WERI-Rb-1 (cell line): ENCODE measurements at regions not wholly inside any gene's neighbourhood (a gene's known extent, or its start where the extent isn't known, plus 50 kb on each side); places are given as distances from the start of the nearest gene placed in this dataset.

Experiments
- DNase-seq: peaks from one replicate; pipeline ENCODE4 v3.0.0-alpha.2; 2020
- H3K27ac ChIP-seq: fragments of 250-450 bp; sonication (Bioruptor Pico); 2 replicates; pipeline ENCODE4 v1.5.1; 2020; ENCODE audit warnings: mild to moderate bottlenecking, moderate library complexity
- H3K27me3 ChIP-seq: fragments of 250-450 bp; sonication (Bioruptor Pico); 2 replicates; pipeline ENCODE4 v1.5.1; 2021; ENCODE audit warnings: mild to moderate bottlenecking, low read depth, moderate library complexity; ENCODE audit not compliant: insufficient read depth, severe bottlenecking
- H3K36me3 ChIP-seq: fragments of 250-450 bp; sonication (Bioruptor Pico); 2 replicates; pipeline ENCODE4 v1.5.1; 2020; ENCODE audit warnings: mild to moderate bottlenecking, moderate library complexity
- H3K4me3 ChIP-seq: 2 replicates; pipeline ENCODE4 v1.5.1; 2011; ENCODE audit warnings: low read depth, mild to moderate bottlenecking, control low read depth, low read length
- H3K9me3 ChIP-seq: fragments of 250-450 bp; sonication (Bioruptor Pico); 2 replicates; pipeline ENCODE4 v1.5.1; 2021; ENCODE audit warnings: mild to moderate bottlenecking, moderate library complexity; ENCODE audit not compliant: severe bottlenecking
- CTCF ChIP-seq: IDR thresholded peaks from 2 replicates; pipeline ENCODE4 v1.5.1; 2011; ENCODE audit warnings: low read depth, mild to moderate bottlenecking, control low read depth, inconsistent platforms, low read length

- no peaks in the 10 kb centered on the region for H3K27me3 ChIP-seq
- H3K36me3 ChIP-seq, result no peaks in the 10 kb centered on the region
- no peaks in the 10 kb centered on the region for H3K9me3 ChIP-seq
- no peak for DNase-seq
- TF ChIP-seq CTCF, result no peak
- H3K4me3 ChIP-seq, result no peak overlapping the region
- H3K27ac ChIP-seq, result no peak overlapping the region
These were observed 563.3 kb upstream of the GOLIM4 start for GRCh38 chr3:168659015-168659414.

GRCh38 chr3:168655611-168656010, 559.9 kb upstream of the GOLIM4 start:
- DNase-seq, result no peak
- TF ChIP-seq CTCF, result no peak

GRCh38 chr3:168654700-168655099, 559.0 kb upstream of the GOLIM4 start:
- no peaks in the 10 kb centered on the region for H3K36me3 ChIP-seq
- no peak for TF ChIP-seq CTCF
- no peak overlapping the region for H3K4me3 ChIP-seq
- no peaks in the 10 kb centered on the region for H3K9me3 ChIP-seq
- H3K27me3 ChIP-seq, result no peaks in the 10 kb centered on the region
- no peak for DNase-seq
- no peak overlapping the region for H3K27ac ChIP-seq

More at GRCh38 chr3:168655611-168656010, 559.9 kb upstream of the GOLIM4 start:
- H3K27ac ChIP-seq, result no peak overlapping the region
- no peaks in the 10 kb centered on the region for H3K27me3 ChIP-seq
- H3K9me3 ChIP-seq, result no peaks in the 10 kb centered on the region
- no peaks in the 10 kb centered on the region for H3K36me3 ChIP-seq
- H3K4me3 ChIP-seq, result no peak overlapping the region

- TF ChIP-seq CTCF, result no peak
- no peaks in the 10 kb centered on the region for H3K27me3 ChIP-seq
- DNase-seq, result no peak
- H3K27ac ChIP-seq, result no peak overlapping the region
- H3K9me3 ChIP-seq, result no peaks in the 10 kb centered on the region
- H3K4me3 ChIP-seq, result no peak overlapping the region
- no peaks in the 10 kb centered on the region for H3K36me3 ChIP-seq
These were observed 557.5 kb upstream of the GOLIM4 start for GRCh38 chr3:168653255-168653654.

- no peak for TF ChIP-seq CTCF
- DNase-seq, result peak; percentile 46
- H3K9me3 ChIP-seq, result no peaks in the 10 kb centered on the region
- no peaks in the 10 kb centered on the region for H3K36me3 ChIP-seq
- no peak overlapping the region for H3K4me3 ChIP-seq
- no peak overlapping the region for H3K27ac ChIP-seq
- no peaks in the 10 kb centered on the region for H3K27me3 ChIP-seq
These were observed 552.6 kb upstream of the GOLIM4 start for GRCh38 chr3:168648321-168648720.

GRCh38 chr3:168647582-168647981, 551.9 kb upstream of the GOLIM4 start:
- Histone ChIP-seq H3K36me3 (no peaks in the 10 kb centered on the region), H3K27ac (no peak overlapping the region), H3K27me3 (no peaks in the 10 kb centered on the region), H3K4me3 (no peak overlapping the region), H3K9me3 (no peaks in the 10 kb centered on the region)
- TF ChIP-seq CTCF, result no peak
- DNase-seq, result no peak
